H7 (cell line): ENCODE measurements at regions not wholly inside any gene's neighbourhood (a gene's known extent, or its start where the extent isn't known, plus 50 kb on each side); places are given as distances from the start of the nearest gene placed in this dataset.
"Not testable (repeated sequence)": the region's sequence is repeated elsewhere in the genome, so short reads cannot be mapped to it uniquely, and the experiment has no call there.

Experiments
- DNase-seq: peaks from one replicate; pipeline ENCODE4 v3.0.0; 2012
- H3K27me3 ChIP-seq: 2 replicates; pipeline ENCODE4 v1.6.0; 2011; ENCODE audit warnings: mild to moderate bottlenecking, low read length; ENCODE audit not compliant: control insufficient read depth, insufficient read depth
- H3K36me3 ChIP-seq: replicated peaks from 2 replicates; pipeline ENCODE4 v1.5.1; 2011; ENCODE audit warnings: low read length; ENCODE audit not compliant: control insufficient read depth, insufficient read depth
- H3K4me3 ChIP-seq: 2 replicates; pipeline ENCODE4 v1.5.1; 2011; ENCODE audit warnings: low read depth, mild to moderate bottlenecking, control low read depth, low read length, moderate library complexity; ENCODE audit not compliant: insufficient read depth

DNA sequence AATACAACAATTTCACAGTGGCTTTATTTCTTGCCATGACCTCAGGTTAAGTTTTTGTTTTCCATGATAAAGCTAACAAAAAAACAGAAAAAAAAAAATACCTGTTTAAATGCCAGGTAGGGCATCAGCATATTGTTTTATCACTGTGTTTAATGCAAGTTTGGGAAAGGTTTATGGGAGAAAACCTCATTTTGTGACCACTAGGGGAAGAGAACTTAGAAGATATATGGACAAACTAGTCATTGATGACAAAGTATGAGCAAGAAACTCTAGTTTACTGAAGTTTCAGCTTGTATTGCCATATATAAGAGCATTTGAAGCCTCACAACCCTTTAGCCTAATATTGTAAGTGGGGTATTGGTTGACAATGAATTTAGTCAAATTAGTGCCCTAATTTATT is 1431.4 kb upstream of the CDH18 start:
- Histone ChIP-seq H3K36me3 (no peaks in the 10 kb centered on the region), H3K27me3 (no peaks in the 10 kb centered on the region), H3K4me3 (no peak overlapping the region)
- no peak for DNase-seq

DNA sequence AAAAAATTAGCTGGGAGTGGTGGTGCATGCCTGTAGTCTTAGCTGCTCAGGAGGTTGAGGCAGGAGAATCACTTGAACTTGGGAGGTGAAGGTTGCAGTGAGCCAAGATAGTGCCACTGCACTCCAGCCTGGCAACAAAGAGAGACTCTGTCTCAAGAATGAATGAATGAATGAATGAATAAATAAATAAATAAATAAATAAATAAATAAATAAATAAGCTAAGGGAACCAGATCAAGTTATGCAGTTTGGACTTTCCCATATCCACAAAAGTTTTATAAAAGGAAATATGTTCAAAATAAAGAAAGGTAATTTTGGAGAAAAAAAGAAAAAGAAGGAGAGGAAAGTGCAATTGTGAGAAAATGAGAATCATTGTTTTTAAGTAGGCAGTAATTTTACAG is 1414.1 kb upstream of the CDH18 start:
- not testable (repeated sequence) for H3K36me3 ChIP-seq, DNase-seq, H3K27me3 ChIP-seq, H3K4me3 ChIP-seq

DNA sequence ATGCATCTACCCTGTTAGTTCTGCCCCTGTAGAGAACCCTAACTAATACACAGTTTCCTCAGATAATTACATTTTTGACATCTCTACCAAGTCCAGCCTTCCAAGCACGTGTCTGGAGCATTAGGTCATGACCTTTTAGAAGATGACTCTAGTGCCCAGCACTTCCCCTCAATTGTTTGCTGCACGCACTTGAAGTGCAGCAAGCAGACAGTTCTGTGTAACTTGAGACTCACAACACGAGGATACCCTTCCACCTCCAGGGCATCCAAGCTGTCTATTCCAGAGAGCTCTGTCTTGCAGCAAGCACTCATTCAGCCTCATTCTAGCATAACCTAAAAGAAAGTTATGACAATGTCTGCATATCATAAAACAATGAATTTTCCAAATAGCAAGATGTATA is 1410.5 kb upstream of the CDH18 start:
- DNase-seq, result no peak

DNA sequence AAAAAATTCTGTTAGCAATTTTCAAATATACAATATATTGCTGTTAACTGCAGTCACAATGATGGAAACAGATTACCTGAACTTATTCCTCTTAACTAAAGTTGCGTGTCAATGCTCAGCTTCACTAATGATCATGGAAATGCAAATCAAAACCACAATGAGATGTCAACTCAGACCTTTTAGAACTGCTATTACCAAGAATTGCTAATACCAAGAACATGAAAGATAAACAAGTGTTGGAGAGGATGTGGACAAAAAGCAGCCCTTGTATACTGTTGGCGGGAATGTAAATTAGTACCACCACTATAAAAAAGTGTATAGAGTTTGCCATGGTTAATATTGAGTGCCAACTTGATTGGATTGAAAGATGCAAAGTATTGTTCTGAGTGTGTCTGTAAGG is 1409.7 kb upstream of the CDH18 start:
- DNase-seq, result no peak
- Histone ChIP-seq H3K36me3 (no peaks in the 10 kb centered on the region), H3K4me3 (no peak overlapping the region)

More for the DNA sequence above, 1410.5 kb upstream of the CDH18 start:
- H3K36me3 ChIP-seq, result no peaks in the 10 kb centered on the region
- H3K4me3 ChIP-seq, result no peak overlapping the region
- H3K27me3 ChIP-seq, result no peaks in the 10 kb centered on the region

DNA sequence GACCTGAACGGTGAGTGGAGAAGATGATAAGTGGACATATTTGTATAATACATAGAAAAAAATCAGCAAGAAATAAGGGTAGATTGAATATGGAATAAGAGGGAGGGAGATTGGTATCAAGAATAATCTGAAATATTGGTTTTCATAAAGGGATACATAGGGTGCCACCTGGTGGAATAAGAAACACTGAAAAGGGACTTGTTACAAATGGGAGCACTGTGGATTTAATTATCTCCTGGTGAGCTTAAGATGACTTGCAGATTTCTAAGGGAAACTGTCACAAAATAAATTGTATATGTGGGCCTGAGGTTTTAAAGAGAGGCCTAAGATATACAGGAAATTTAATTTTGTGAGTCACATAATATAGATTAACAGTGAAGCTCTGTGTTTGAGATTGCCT is 1403.5 kb upstream of the CDH18 start:
- peak; percentile 4 for DNase-seq
- no peaks in the 10 kb centered on the region for H3K36me3 ChIP-seq
- H3K4me3 ChIP-seq, result no peak overlapping the region
- no peaks in the 10 kb centered on the region for H3K27me3 ChIP-seq

More for the DNA sequence above, 1409.7 kb upstream of the CDH18 start:
- no peaks in the 10 kb centered on the region for H3K27me3 ChIP-seq

DNA sequence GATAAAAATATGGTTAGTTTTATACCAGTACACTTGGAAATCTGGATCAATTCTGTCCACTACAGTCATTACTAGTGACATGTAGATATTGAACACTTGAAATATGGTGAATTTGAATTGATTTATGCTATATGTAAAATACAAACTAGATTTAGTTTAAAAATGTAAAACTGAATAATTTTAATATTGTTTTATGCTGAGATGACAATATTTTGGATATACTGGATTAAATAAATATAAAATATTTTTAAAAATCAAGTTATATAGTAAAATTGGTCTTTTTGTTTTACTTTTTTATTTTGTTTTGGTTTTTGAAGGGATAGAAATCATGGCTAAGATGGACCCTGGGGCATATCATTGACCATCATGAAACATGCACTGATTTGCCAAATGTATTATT is 1372.8 kb upstream of the CDH18 start:
- H3K4me3 ChIP-seq, H3K27me3 ChIP-seq, H3K36me3 ChIP-seq: not testable (repeated sequence)

DNA sequence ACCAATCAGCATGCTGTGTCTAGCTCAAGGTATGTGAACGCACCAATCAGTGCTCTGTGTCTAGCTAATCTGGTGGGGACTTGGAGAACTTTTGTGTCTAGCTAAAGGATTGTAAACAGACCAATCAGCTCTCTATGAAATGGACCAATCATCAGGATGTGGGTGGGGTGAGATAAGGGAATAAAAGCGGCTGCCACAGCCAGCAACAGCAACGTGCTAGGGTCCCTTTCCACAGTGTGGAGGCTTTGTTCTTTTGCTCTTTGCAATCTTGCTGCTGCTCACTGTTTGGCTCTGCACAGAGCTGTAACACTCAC is 1353.9 kb upstream of the CDH18 start:
- not testable (repeated sequence) for H3K36me3 ChIP-seq, H3K4me3 ChIP-seq, DNase-seq

More for the DNA sequence above, 1372.8 kb upstream of the CDH18 start:
- DNase-seq, result not testable (repeated sequence)

DNA sequence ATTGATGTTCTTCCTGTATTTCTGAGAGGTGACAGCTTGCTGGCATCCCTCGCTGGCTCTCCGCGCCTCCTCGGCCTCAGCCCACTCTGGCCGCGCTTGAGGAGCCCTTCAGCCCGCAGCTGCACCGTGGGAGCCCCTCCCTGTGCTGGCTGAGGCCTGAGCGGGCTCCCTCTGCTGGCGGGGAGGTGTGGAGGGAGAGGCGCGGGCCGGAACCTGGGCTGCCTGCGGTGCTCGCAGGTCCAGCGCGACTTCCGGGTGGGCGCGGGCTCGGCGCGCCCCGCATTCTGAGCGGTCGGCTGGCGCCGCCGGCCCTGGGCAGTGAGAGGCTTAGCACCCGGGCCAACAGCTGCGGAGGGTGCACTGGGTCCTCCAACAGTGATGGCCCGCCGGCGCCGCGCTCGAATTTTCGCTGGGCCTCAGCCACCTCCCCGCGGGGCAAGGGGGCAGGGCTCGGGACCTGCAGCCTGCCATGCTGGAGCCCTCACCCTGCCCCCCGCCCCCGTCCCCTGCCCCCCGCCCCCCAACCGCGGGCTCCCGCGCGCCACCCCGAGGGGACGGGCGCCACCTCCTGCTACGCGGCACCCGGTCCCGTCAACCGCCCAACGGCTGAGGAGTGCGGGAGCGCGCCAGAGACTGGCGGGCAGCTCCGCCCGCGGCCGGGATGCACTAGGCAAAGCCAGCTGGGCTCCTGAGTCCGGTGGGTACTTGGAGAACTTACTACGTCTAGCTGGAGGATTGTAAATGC is 1353.4 kb upstream of the CDH18 start:
- DNase-seq, H3K27me3 ChIP-seq, H3K4me3 ChIP-seq, H3K36me3 ChIP-seq: not testable (repeated sequence)

More for the DNA sequence above, 1353.9 kb upstream of the CDH18 start:
- H3K27me3 ChIP-seq, result not testable (repeated sequence)

DNA sequence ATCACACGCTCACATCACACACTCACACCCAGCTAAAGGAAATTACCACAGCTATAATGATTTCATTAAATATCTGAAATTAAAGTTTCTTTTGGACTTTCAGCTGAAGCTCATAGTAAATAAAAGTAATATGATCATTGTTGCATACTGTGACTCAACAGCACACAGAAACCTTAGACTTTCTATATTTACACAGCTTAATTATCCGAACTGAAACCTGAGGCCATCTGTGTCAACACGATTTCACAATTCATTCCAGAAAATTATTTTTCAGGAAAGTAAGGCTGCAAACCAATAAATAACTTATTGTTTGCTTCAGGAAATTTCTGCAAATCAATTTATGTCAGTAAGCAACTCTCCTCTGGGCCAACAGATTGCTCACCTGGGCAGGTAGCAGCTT is 1352.2 kb upstream of the CDH18 start:
- not testable (repeated sequence) for H3K4me3 ChIP-seq, DNase-seq, H3K27me3 ChIP-seq, H3K36me3 ChIP-seq

DNA sequence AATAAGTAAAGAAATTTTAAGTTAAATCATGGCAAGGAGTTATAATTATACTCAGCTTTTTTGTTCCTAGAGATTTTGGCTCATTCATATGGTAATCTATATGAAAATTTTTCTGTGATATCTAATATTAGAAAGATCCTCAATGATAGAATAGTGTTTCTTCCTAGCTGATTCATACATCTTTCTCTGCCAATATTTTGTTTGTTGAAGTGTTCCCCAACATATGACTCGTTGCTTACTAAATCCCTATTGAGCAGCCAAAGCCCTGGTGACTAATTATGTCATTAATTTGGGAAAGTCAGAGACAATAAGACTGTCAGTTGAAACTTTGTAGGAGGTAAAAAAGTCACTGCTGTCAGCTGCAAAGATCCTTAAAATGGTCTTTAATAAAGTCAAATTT is 1348.5 kb upstream of the CDH18 start:
- not testable (repeated sequence) for H3K36me3 ChIP-seq, DNase-seq, H3K27me3 ChIP-seq, H3K4me3 ChIP-seq

DNA sequence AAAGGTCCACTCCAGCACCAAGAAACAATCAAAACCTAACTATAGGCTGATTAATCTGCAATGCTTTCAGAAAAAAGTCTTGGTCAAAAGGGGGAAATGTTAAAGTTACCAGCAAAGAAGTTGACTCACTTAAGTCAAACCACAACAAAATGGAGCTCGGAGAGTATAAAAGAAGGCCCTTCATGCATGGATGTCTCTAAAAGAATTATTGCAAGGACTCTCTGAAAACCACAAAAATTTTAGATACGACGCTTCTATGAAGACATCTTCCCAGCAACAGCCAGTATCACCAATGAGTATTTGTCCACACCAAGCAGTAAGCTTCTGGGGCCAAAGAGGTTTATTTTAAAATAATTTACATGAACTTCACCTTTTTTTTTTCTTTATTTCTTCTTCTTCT is 1327.4 kb upstream of the CDH18 start:
- H3K27me3 ChIP-seq, H3K36me3 ChIP-seq, H3K4me3 ChIP-seq, DNase-seq: not testable (repeated sequence)

DNA sequence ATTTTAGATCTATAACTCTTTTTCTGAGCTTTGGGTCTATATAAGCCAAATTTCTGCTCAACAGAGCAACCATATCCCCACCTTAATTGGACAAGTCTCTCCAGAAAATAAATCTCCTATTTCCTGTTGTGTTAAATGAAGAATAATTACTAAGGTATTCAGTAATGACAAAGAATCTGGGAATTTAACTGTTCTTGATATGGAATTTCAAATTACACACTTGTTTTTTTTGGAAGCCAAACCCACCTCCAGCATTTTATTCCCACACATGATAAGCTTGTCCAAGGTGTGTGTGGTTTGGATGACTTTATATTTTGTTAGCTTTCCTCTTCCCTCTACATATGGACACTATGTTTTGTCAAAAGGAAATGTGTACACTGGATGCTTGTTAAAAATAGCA is 1313.2 kb upstream of the CDH18 start:
- not testable (repeated sequence) for H3K36me3 ChIP-seq, H3K27me3 ChIP-seq, H3K4me3 ChIP-seq, DNase-seq

DNA sequence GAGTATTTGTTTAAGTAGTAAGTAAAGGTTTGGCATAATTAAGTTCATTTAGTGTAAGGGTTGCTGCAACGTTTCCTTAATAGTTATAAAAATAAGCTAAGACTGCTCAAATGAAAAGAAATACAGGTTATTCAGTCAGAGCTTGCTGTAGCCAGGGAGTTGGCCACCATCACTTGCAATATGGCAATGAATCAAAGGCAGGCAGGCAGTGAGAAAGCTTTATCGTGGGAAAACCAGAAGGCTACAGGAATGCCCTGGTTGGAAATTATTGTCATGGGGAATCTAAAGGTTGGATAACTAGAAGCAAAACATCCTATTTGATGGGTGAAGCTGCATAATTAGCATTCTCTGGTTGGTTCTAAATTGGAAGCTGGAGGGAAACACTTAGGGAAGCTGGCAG is 1286.4 kb upstream of the CDH18 start:
- H3K4me3 ChIP-seq, H3K27me3 ChIP-seq, DNase-seq, H3K36me3 ChIP-seq: not testable (repeated sequence)

DNA sequence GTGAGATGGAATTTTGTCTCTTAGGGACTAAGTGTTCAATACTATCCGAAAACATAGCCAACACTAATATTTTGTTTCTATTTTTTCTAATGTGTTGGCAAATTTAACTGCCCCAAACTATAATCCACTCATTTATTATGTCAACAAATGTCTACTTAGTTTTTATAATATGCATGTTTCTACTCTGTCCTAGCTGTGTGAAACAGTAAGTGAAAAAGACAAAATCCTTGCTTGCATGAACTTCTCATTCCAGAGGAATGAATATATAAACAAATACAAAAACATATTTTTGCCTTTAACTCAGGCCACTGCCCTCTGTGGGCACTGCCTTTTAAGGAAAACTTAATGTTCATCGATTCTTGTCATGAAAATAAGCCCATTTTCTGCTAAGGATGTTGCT is 1275.4 kb upstream of the CDH18 start:
- Histone ChIP-seq H3K27me3 (no peaks in the 10 kb centered on the region), H3K36me3 (no peaks in the 10 kb centered on the region), H3K4me3 (no peak overlapping the region)
- DNase-seq, result no peak

DNA sequence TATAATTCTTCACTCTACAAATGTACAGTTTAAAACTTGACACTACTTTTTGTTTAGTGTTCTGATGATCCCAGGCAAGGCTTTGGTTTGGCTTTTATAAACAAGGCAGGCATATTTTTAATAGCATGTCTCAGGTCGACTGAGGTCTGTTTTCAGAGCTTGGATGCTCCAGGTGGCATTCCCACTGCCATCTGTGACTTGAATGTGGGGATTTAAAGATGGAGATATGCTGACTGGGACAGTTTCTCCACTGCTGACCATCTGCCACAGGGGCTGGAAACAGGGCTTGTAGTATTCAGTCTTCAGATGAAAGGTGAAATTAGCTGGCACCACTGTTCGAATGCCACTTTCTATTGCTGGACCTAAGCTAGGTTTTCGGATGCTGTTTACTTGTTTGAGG is 1266.2 kb upstream of the CDH18 start:
- no peak for DNase-seq
- H3K27me3 ChIP-seq, result no peaks in the 10 kb centered on the region
- no peaks in the 10 kb centered on the region for H3K36me3 ChIP-seq
- no peak overlapping the region for H3K4me3 ChIP-seq

DNA sequence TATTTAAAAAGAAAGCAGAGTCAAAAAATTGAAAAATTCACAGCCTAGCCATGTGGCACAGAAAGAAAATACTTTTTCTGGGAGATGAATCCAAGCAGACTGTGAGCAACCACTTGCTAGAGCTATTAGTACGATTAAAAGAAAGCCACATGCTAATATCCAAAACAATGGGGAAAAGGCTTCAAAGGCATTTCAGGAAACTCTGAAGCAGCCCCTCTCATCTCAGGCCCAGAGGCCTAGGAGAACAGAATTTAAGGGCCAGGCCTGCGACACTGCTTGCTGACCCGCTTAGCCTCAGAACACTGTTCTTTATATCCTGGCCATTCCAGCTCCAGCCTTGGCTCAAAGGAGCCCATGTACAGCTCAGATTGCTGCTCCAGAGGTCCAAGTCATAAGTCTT is 1257.0 kb upstream of the CDH18 start:
- Histone ChIP-seq H3K27me3 (no peaks in the 10 kb centered on the region), H3K4me3 (no peak overlapping the region)
- DNase-seq, result no peak

More for the DNA sequence above, 1257.0 kb upstream of the CDH18 start:
- H3K36me3 ChIP-seq, result no peaks in the 10 kb centered on the region
